H1 (cell line): ENCODE measurements at regions not wholly inside any gene's neighbourhood (a gene's known extent, or its start where the extent isn't known, plus 50 kb on each side); places are given as distances from the start of the nearest gene placed in this dataset.

ENCODE experiments used
- CTCF ChIA-PET: fragments of 300-600 bp; sonication (Branson Sonifier 250); formaldehyde crosslinking; loops from one replicate; lab custom pipeline; 2021; ENCODE audit not compliant: partially characterized antibody; lab: Charles Lee
- POLR2A ChIA-PET: fragments of 300-600 bp; sonication (Branson Sonifier 250); formaldehyde crosslinking; loops from one replicate; lab custom pipeline; 2021; ENCODE audit warnings: inconsistent platforms; ENCODE audit not compliant: partially characterized antibody; lab: Charles Lee
- DNase-seq, 2 experiments: peaks; one replicate each; pipeline versions ENCODE4 v3.0.0 to v3.0.0-alpha.2; 2010 to 2022; ENCODE audit warnings: low spot score in 2 of 2, low read depth in 1 of 2, mixed read lengths in 1 of 2
- FAIRE-seq: peaks from 2 replicates; lab custom pipeline; 2011; peaks lifted over from hg19 to GRCh38; lab: Jason Lieb, UNC
- H2AFZ ChIP-seq: 2 replicates; pipeline ENCODE4 v1.8.1; 2012; ENCODE audit warnings: low read length, inconsistent platforms
- H2AK5ac ChIP-seq: 2 replicates; pipeline ENCODE4 v1.6.1; 2013; ENCODE audit warnings: low read depth, low read length
- H2BK120ac ChIP-seq: replicated peaks from 2 replicates; pipeline ENCODE3; 2013; ENCODE audit warnings: low read depth, low read length, inconsistent platforms
- H2BK12ac ChIP-seq: 2 replicates; pipeline ENCODE4 v1.6.1; 2013; ENCODE audit warnings: low read depth, low read length
- H2BK15ac ChIP-seq: 2 replicates; pipeline ENCODE4 v1.6.1; 2013; ENCODE audit warnings: low read length
- H2BK20ac ChIP-seq: 2 replicates; pipeline ENCODE4 v1.6.1; 2013; ENCODE audit warnings: low read length
- H2BK5ac ChIP-seq: 2 replicates; pipeline ENCODE4 v1.6.1; 2013; ENCODE audit warnings: low read depth, low read length
- H3K14ac ChIP-seq: 2 replicates; pipeline ENCODE4 v1.6.1; 2013; ENCODE audit warnings: inconsistent platforms; ENCODE audit not compliant: insufficient read length
- H3K18ac ChIP-seq: 2 replicates; pipeline ENCODE4 v1.6.1; 2013; ENCODE audit warnings: low read length; ENCODE audit errors: extremely low read depth
- H3K23ac ChIP-seq: 2 replicates; pipeline ENCODE4 v1.6.1; 2013; ENCODE audit warnings: inconsistent platforms; ENCODE audit not compliant: insufficient read length
- H3K23me2 ChIP-seq: 2 replicates; pipeline ENCODE4 v1.6.1; 2013; ENCODE audit warnings: low read depth, low read length
- H3K27ac ChIP-seq: 2 replicates; pipeline ENCODE4 v1.6.1; 2011; ENCODE audit warnings: low read depth, low read length, inconsistent platforms
- H3K27me3 ChIP-seq, 4 experiments: replicated peaks in 1 of 4; 1 replicate in 1 of 4; 2 replicates in 3 of 4; pipeline versions ENCODE4 v1.6.1 to v1.8.1; 2011 to 2013; ENCODE audit warnings: low read length in 3 of 4, mild to moderate bottlenecking in 3 of 4, inconsistent platforms in 2 of 4, mixed read lengths in 2 of 4, moderate library complexity in 1 of 4; ENCODE audit not compliant: control insufficient read depth in 3 of 4, insufficient read depth in 3 of 4; ENCODE audit errors: extremely low read depth in 1 of 4
- H3K36me3 ChIP-seq, 4 experiments: 2 replicates each; pipeline versions ENCODE4 v1.6.1 to v1.8.1; 2011 to 2013; ENCODE audit warnings: mild to moderate bottlenecking in 4 of 4, low read length in 3 of 4, moderate library complexity in 2 of 4, control low read depth in 1 of 4, inconsistent platforms in 1 of 4; ENCODE audit not compliant: insufficient read depth in 4 of 4, control insufficient read depth in 2 of 4
- H3K4ac ChIP-seq: replicated peaks from 2 replicates; pipeline ENCODE3; 2013; ENCODE audit warnings: low read length, low read depth, mixed read lengths, inconsistent platforms; ENCODE audit not compliant: insufficient read length
- H3K4me1 ChIP-seq, 4 experiments: replicated peaks in 1 of 4; 1 replicate in 1 of 4; 2 replicates in 3 of 4; pipeline versions ENCODE4 v1.6.1 to v1.8.1; 2011 to 2013; ENCODE audit warnings: low read length in 3 of 4, inconsistent platforms in 2 of 4, mixed read lengths in 1 of 4; ENCODE audit not compliant: insufficient read depth in 4 of 4, control insufficient read depth in 3 of 4
- H3K4me2 ChIP-seq, 2 experiments: 2 replicates each; pipeline versions ENCODE4 v1.6.1 to v1.8.1; 2011 to 2013; ENCODE audit warnings: low read depth in 2 of 2, low read length in 2 of 2, control low read depth in 1 of 2, inconsistent platforms in 1 of 2, mild to moderate bottlenecking in 1 of 2; ENCODE audit not compliant: insufficient read depth in 1 of 2
- H3K4me3 ChIP-seq, 4 experiments: fragments of 200-600, 300-600 bp in 1 of 4; sonication (generic), shearing (Covaris generic), sonication (Bioruptor Twin) in 1 of 4; 2 replicates each; pipeline versions ENCODE4 v1.5.1 to v1.8.1; 2011 to 2016; ENCODE audit warnings: low read length in 4 of 4, low read depth in 3 of 4, control low read depth in 2 of 4, inconsistent platforms in 2 of 4, mild to moderate bottlenecking in 2 of 4, mixed read lengths in 1 of 4, moderate library complexity in 1 of 4; ENCODE audit not compliant: insufficient read depth in 2 of 4; ENCODE audit errors: extremely low read depth in 1 of 4
- H3K56ac ChIP-seq: replicated peaks from 2 replicates; pipeline ENCODE3; 2013; ENCODE audit warnings: low read depth, mild to moderate bottlenecking, mixed read lengths, low read length, inconsistent platforms; ENCODE audit not compliant: insufficient read length
- H3K79me1 ChIP-seq: 2 replicates; pipeline ENCODE4 v1.6.1; 2013; ENCODE audit warnings: low read depth, low read length, control low read depth
- H3K79me2 ChIP-seq, 2 experiments: 2 replicates each; pipeline versions ENCODE4 v1.6.1 to v1.8.1; 2012 to 2013; ENCODE audit warnings: low read length in 2 of 2, mild to moderate bottlenecking in 2 of 2, inconsistent platforms in 1 of 2; ENCODE audit not compliant: insufficient read depth in 2 of 2, control insufficient read depth in 1 of 2
- H3K9ac ChIP-seq, 4 experiments: replicated peaks in 1 of 4; 1 replicate in 1 of 4; 2 replicates in 3 of 4; pipeline versions ENCODE4 v1.6.1 to v1.8.1; 2011 to 2013; ENCODE audit warnings: low read depth in 3 of 4, low read length in 3 of 4, control low read depth in 2 of 4, mild to moderate bottlenecking in 2 of 4, moderate library complexity in 2 of 4, inconsistent platforms in 1 of 4; ENCODE audit errors: extremely low read depth in 1 of 4
- H3K9me3 ChIP-seq, 2 experiments: 2 replicates each; pipeline versions ENCODE4 v1.6.1 to v1.8.1; 2012 to 2013; ENCODE audit warnings: mild to moderate bottlenecking in 2 of 2, moderate library complexity in 2 of 2, control low read depth in 1 of 2, inconsistent platforms in 1 of 2, low read depth in 1 of 2, low read length in 1 of 2, mixed read lengths in 1 of 2; ENCODE audit not compliant: insufficient read depth in 2 of 2
- H4K20me1 ChIP-seq, 2 experiments: replicated peaks in 1 of 2; 2 replicates each; pipeline versions ENCODE3 to v1.8.1; 2011 to 2013; ENCODE audit warnings: inconsistent platforms in 2 of 2, low read length in 2 of 2, mild to moderate bottlenecking in 1 of 2; ENCODE audit not compliant: insufficient read depth in 2 of 2, control insufficient read depth in 1 of 2
- H4K5ac ChIP-seq: 2 replicates; pipeline ENCODE4 v1.6.1; 2013; ENCODE audit warnings: low read length, low read depth, mixed read lengths, inconsistent platforms; ENCODE audit not compliant: insufficient read length
- H4K8ac ChIP-seq: 2 replicates; pipeline ENCODE4 v1.8.0; 2013; ENCODE audit warnings: mild to moderate bottlenecking, moderate library complexity, low read length, inconsistent platforms; ENCODE audit not compliant: insufficient read depth; ENCODE audit errors: extremely low read depth
- H4K91ac ChIP-seq: replicated peaks from 2 replicates; pipeline ENCODE3; 2013; ENCODE audit warnings: low read length, mixed read lengths, inconsistent platforms; ENCODE audit not compliant: insufficient read length
- ATF2 ChIP-seq: IDR thresholded peaks from 2 replicates; pipeline ENCODE4 v1.6.1; 2012; ENCODE audit warnings: low read length, inconsistent platforms
- ATF3 ChIP-seq: IDR thresholded peaks from 2 replicates; pipeline ENCODE4 v1.6.1; 2011; ENCODE audit warnings: low read depth, mild to moderate bottlenecking, low read length; ENCODE audit not compliant: insufficient read depth
- CHD1 ChIP-seq: IDR thresholded peaks from 2 replicates; pipeline ENCODE4 v1.6.1; 2012; ENCODE audit warnings: low read depth, low read length, improper control_type of control experiment
- CHD2 ChIP-seq: IDR thresholded peaks from 2 replicates; pipeline ENCODE4 v1.6.1; 2012; ENCODE audit warnings: low read length, improper control_type of control experiment
- E2F6 ChIP-seq: IDR thresholded peaks from 2 replicates; pipeline ENCODE4 v1.6.1; 2012; ENCODE audit warnings: inconsistent platforms
- HDAC6 ChIP-seq: IDR thresholded peaks from one replicate; pipeline ENCODE4 v1.7.1; 2012; ENCODE audit warnings: low read depth, mild to moderate bottlenecking, inconsistent platforms, low read length, moderate library complexity
- KDM1A ChIP-seq: fragments of 200-600, 300-600 bp; sonication (generic); IDR thresholded peaks from 2 replicates; pipeline ENCODE4 v1.7.1; 2016; ENCODE audit warnings: mild to moderate bottlenecking, low read length, borderline replicate concordance
- KDM5A ChIP-seq: fragments of 200-600 bp; IDR thresholded peaks from 2 replicates; pipeline ENCODE4 v1.7.1; 2012; ENCODE audit warnings: mild to moderate bottlenecking, low read length, inconsistent platforms, mixed read lengths
- TAF7 ChIP-seq: optimal IDR thresholded peaks from 2 replicates; pipeline ENCODE3; 2011; ENCODE audit warnings: low read depth, mild to moderate bottlenecking, inconsistent platforms, low read length, moderate library complexity, borderline replicate concordance
- WGBS, 2 experiments: shearing (Covaris generic) in 1 of 2; methylation state at CpG; one replicate each; pipeline versions ENCODE4 v1.1.6 to v1.1.7; 2013 to 2015; ENCODE audit warnings: low lambda C conversion rate in 2 of 2, mixed read lengths in 2 of 2, inconsistent platforms in 1 of 2, low coverage in 1 of 2, missing lambda C conversion rate in 1 of 2; ENCODE audit not compliant: insufficient replicate concordance in 2 of 2, insufficient coverage in 1 of 2, insufficient read length in 1 of 2; ENCODE audit errors: extremely low coverage in 1 of 2, missing lambda C conversion rate in 1 of 2; 5-methylcytosine and 5-hydroxymethylcytosine counted together

GRCh38 chr5:68445257-68446069 is 229.9 kb downstream of the PIK3R1 start:
- 0 out of 2 replicates have a peak overlapping the region, but pooled peaks have one; percentile 74 for H2AFZ ChIP-seq
- no peak overlapping the region for H2BK15ac ChIP-seq
- no peak overlapping the region for H2BK5ac ChIP-seq
- no peak overlapping the region for H3K14ac ChIP-seq
- H4K91ac ChIP-seq = no peak overlapping the region
- H3K23ac ChIP-seq = no peak overlapping the region
- H3K18ac ChIP-seq = no peak overlapping the region
- H3K79me1 ChIP-seq = no peaks in the 10 kb centered on the region
- no peaks in the 10 kb centered on the region for H3K79me2 ChIP-seq
- no peak overlapping the region for H2BK12ac ChIP-seq
- no peak overlapping the region for H2AK5ac ChIP-seq
- no peak overlapping the region for H3K4me3 ChIP-seq
- H3K27ac ChIP-seq = no peak overlapping the region
- H3K4me1 ChIP-seq = peaks cover 0 to 3% (median 0%) of the 10 kb centered on the region in 4 experiments; a peak in 1 of 7 replicates
- no peaks in the 10 kb centered on the region for H3K36me3 ChIP-seq
- H3K9me3 ChIP-seq = no peaks in the 10 kb centered on the region
- no peak overlapping the region for H4K8ac ChIP-seq
- H3K27me3 ChIP-seq = no peaks in the 10 kb centered on the region
- ChIA-PET POLR2A (no interaction called here), CTCF (interaction anchor here (0.6 to 1.3 kb wide), 2 partner anchors 16 to 371 kb away, joined by 3 to 4 read pairs; no protein-coding TSS in a partner anchor)
- DNase-seq (no peak), FAIRE-seq (no peak)
- H3K23me2 ChIP-seq = no peaks in the 10 kb centered on the region
- H3K9ac ChIP-seq = no peak overlapping the region
- H4K20me1 ChIP-seq = no peaks in the 10 kb centered on the region
- H3K56ac ChIP-seq = no peak overlapping the region
- WGBS, 2 experiments = 73% methylated on average over 6 of the region's 6 CpGs; no CpG with 5 or more reads in 1 of the 2 experiments
- H2BK20ac ChIP-seq = no peak overlapping the region
- H3K4me2 ChIP-seq = no peak overlapping the region
- H4K5ac ChIP-seq = no peak overlapping the region
- no peak overlapping the region for H3K4ac ChIP-seq
- H2BK120ac ChIP-seq = no peak overlapping the region
- no peak for TF ChIP-seq ATF2
- TF ChIP-seq CHD2 = no peak
- no peak for TF ChIP-seq CHD1
- TF ChIP-seq TAF7 = no peak
- TF ChIP-seq E2F6 = no peak
- no peak for TF ChIP-seq KDM1A
- TF ChIP-seq HDAC6 = no peak
- TF ChIP-seq ATF3 = no peak
- no peak for TF ChIP-seq KDM5A
